Prostate gland (tissue), 2 donors: ENCODE measurements at regions not wholly inside any gene's neighbourhood (a gene's known extent, or its start where the extent isn't known, plus 50 kb on each side); places are given as distances from the start of the nearest gene placed in this dataset.

ENCODE experiments used
- DNase-seq: peaks from one replicate; pipeline ENCODE4 v3.0.0-alpha.2; 2019; ENCODE audit warnings: low spot score
- H3K27ac ChIP-seq, 2 donors: fragments of 200-600 bp; sonication (generic); 2 replicates each; pipeline ENCODE4 v1.5.1; 2017 to 2019
- H3K27me3 ChIP-seq: fragments of 200-600 bp; sonication (generic); replicated peaks from 2 replicates; pipeline ENCODE4 v1.5.1; 2019; ENCODE audit not compliant: insufficient read depth
- H3K36me3 ChIP-seq, 2 donors: fragments of 200-600 bp; sonication (generic); 1 replicate in 1 of 2; 2 replicates in 1 of 2; pipeline versions ENCODE4 v1.5.1 to v1.8.1; 2017 to 2019
- H3K4me1 ChIP-seq: fragments of 200-600 bp; sonication (generic); replicated peaks from 2 replicates; pipeline ENCODE4 v1.5.1; 2019
- H3K4me3 ChIP-seq, 2 donors: fragments of 200-600 bp; sonication (generic); 2 replicates each; pipeline ENCODE4 v1.5.1; 2017 to 2019
- H3K9me3 ChIP-seq: fragments of 200-600 bp; sonication (generic); 2 replicates; pipeline ENCODE4 v1.5.1; 2017
- CTCF ChIP-seq, 4 experiments: fragments of 200-600 bp in 2 of 4; fragments of 450-650 bp in 2 of 4; sonication (generic) in 2 of 4; IDR thresholded peaks; 1 replicate in 3 of 4; 2 replicates in 1 of 4; pipeline ENCODE4 v1.5.1; 2016 to 2019; ENCODE audit warnings: antibody characterized with exemption in 4 of 4, mild to moderate bottlenecking in 2 of 4, moderate library complexity in 2 of 4
- POLR2A ChIP-seq: fragments of 450-650 bp; IDR thresholded peaks from one replicate; pipeline ENCODE4 v1.6.1; 2016; ENCODE audit warnings: antibody characterized with exemption, mild to moderate bottlenecking
- POLR2AphosphoS5 ChIP-seq: sonication (generic); formaldehyde crosslinking; IDR thresholded peaks from one replicate; pipeline ENCODE4 v1.6.1; 2017; ENCODE audit warnings: antibody characterized with exemption
- WGBS: methylation state at CpG from one replicate; pipeline ENCODE4 v1.1.5; 2018; 5-methylcytosine and 5-hydroxymethylcytosine counted together
- intact Hi-C: fragments of 100-400 bp; cut with DNase I; formaldehyde crosslinking; loops from one replicate; pipeline ENCODE4 v1.14.2; 2022

- no peak for TF ChIP-seq CTCF (IDR thresholded peaks at IDR 0.05)
- no peak for TF ChIP-seq POLR2AphosphoS5
- no peak for TF ChIP-seq POLR2A
- intact Hi-C loops: no loop called here
- no peaks in the 10 kb centered on the region for H3K27me3 ChIP-seq
- H3K27ac ChIP-seq: no peak overlapping the region
- H3K36me3 ChIP-seq: no peaks in the 10 kb centered on the region
- WGBS: 27% methylated on average over 3 of the region's 3 CpGs
- no peaks in the 10 kb centered on the region for H3K9me3 ChIP-seq
- no peak for DNase-seq
- H3K4me3 ChIP-seq: no peak overlapping the region
- H3K4me1 ChIP-seq: no peaks in the 10 kb centered on the region
Observed at GRCh38 chr9:12463641-12464040, 229.5 kb upstream of the TYRP1 start.

GRCh38 chr9:12464400-12464799, 228.8 kb upstream of the TYRP1 start:
- TF ChIP-seq CTCF (IDR thresholded peaks at IDR 0.05) (no peak), POLR2A (no peak)
- Histone ChIP-seq H3K36me3 (no peaks in the 10 kb centered on the region), H3K27me3 (no peaks in the 10 kb centered on the region), H3K4me1 (no peaks in the 10 kb centered on the region), H3K27ac (no peak overlapping the region), H3K4me3 (no peak overlapping the region), H3K9me3 (no peaks in the 10 kb centered on the region)
- intact Hi-C loops: no loop called here
- 74% methylated on average over 3 of the region's 3 CpGs for WGBS
- no peak for DNase-seq

- DNase-seq: no peak
Observed at GRCh38 chr9:12464910-12465512, 228.2 kb upstream of the TYRP1 start.

GRCh38 chr9:12469084-12469483, 224.1 kb upstream of the TYRP1 start:
- Histone ChIP-seq H3K4me1 (no peaks in the 10 kb centered on the region), H3K27me3 (no peaks in the 10 kb centered on the region), H3K36me3 (no peaks in the 10 kb centered on the region), H3K27ac (no peak overlapping the region), H3K4me3 (no peak overlapping the region), H3K9me3 (no peaks in the 10 kb centered on the region)
- intact Hi-C loops: no loop called here
- DNase-seq: no peak
- TF ChIP-seq POLR2AphosphoS5 (no peak), POLR2A (no peak), CTCF (IDR thresholded peaks at IDR 0.05) (no peak)
- 100% methylated on average over 1 of the region's 1 CpG for WGBS

More at GRCh38 chr9:12464910-12465512, 228.2 kb upstream of the TYRP1 start:
- Histone ChIP-seq H3K9me3 (no peaks in the 10 kb centered on the region), H3K27me3 (no peaks in the 10 kb centered on the region), H3K27ac (no peak overlapping the region), H3K4me1 (no peaks in the 10 kb centered on the region), H3K36me3 (no peaks in the 10 kb centered on the region), H3K4me3 (no peak overlapping the region)
- TF ChIP-seq POLR2A: no peak
- no peak for TF ChIP-seq POLR2AphosphoS5
- peak in 3 of 4 experiments; percentile 13 to 44 (median 29) for TF ChIP-seq CTCF (IDR thresholded peaks at IDR 0.05)
- 3% methylated on average over 2 of the region's 2 CpGs for WGBS
- intact Hi-C loops: no loop called here

GRCh38 chr9:12494411-12494810, 198.8 kb upstream of the TYRP1 start:
- intact Hi-C loops: no loop called here
- DNase-seq: no peak
- Histone ChIP-seq H3K27ac (no peak overlapping the region), H3K4me1 (no peaks in the 10 kb centered on the region), H3K9me3 (no peaks in the 10 kb centered on the region), H3K36me3 (no peaks in the 10 kb centered on the region), H3K27me3 (no peaks in the 10 kb centered on the region), H3K4me3 (no peak overlapping the region)
- TF ChIP-seq CTCF (IDR thresholded peaks at IDR 0.05) (no peak), POLR2A (no peak), POLR2AphosphoS5 (no peak)
- WGBS: 30% methylated on average over 1 of the region's 1 CpG
